Daoy (cell line): ENCODE measurements at regions not wholly inside any gene's neighbourhood (a gene's known extent, or its start where the extent isn't known, plus 50 kb on each side); places are given as distances from the start of the nearest gene placed in this dataset.
"Not testable (repeated sequence)": the region's sequence is repeated elsewhere in the genome, so short reads cannot be mapped to it uniquely, and the experiment has no call there.

Source experiments
- DNase-seq: peaks from one replicate; pipeline ENCODE4 v3.0.0-alpha.2; 2015; ENCODE audit warnings: low read depth

- DNase-seq, result no peak
Measured at GRCh38 chr5:92561411-92561959, 1019.5 kb downstream of the NR2F1-AS1 start.

GRCh38 chr5:92560698-92561401, 1020.2 kb downstream of the NR2F1-AS1 start:
- DNase-seq, result peak; percentile 54

DNA sequence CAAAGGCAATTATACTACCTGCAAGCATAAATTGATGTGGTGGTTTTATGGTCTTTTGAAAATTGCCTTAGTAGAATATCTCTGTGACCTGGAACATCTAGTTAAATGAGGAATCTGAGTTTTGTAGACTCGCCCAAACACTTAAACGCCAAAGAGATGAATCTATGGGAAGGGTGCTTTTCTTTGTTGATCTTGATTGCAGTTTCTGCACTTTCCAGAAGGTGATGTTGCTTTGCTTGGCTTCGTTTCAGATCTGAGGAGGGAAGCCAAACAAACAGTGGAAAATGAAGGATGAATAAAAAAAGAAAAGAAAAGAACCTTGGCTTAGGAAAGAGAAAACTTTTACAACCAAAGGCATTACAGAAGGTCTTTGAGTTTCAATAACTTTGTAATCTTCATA, 1021.2 kb downstream of the NR2F1-AS1 start:
- peak; percentile 62 for DNase-seq

DNA sequence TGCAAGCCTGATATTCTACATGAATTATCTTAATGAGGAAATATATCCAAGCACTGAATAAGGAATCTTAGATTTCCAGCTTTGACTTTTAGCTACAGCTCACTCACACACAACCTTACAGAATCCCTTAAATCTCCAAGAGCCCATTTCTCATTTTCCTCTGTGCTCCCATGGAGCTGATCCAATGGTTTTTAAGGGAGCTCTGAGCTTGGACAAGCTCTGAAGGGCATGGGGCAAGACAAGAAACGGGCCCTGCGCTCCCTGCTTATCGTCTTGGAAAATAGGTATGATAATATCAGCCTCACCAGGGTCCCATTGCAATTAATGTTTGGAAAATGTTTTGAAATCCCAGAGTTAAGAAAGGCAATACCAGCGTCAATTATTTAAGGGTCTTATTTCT, 1021.7 kb downstream of the NR2F1-AS1 start:
- DNase-seq, result peak; percentile 3

DNA sequence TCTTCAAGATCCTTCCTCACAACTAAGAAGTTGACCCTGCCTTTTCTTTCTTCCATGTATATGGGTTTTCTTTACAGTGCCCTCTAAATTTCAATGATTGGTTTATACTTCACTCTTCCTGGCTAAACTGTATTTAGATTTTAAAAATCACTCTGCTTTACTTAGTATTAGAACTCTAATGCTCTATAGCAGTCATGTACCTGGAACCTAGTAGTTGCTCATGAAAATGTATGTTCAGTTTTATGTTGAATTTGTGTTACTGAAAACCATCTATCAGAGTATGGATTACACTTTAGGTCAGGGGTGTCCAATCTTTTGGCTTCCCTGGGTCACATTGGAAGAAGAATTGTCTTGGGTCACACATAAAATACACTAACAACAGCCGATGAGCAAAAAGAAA, 1024.3 kb downstream of the NR2F1-AS1 start:
- DNase-seq, result no peak

- no peak for DNase-seq
Measured at GRCh38 chr5:92554447-92555085, 1026.5 kb downstream of the NR2F1-AS1 start.

- DNase-seq, result no peak
Measured at GRCh38 chr5:92553326-92553725, 1027.7 kb downstream of the NR2F1-AS1 start.

- peak; percentile 88 for DNase-seq
Measured at GRCh38 chr5:92552206-92553160, 1028.5 kb downstream of the NR2F1-AS1 start.

DNA sequence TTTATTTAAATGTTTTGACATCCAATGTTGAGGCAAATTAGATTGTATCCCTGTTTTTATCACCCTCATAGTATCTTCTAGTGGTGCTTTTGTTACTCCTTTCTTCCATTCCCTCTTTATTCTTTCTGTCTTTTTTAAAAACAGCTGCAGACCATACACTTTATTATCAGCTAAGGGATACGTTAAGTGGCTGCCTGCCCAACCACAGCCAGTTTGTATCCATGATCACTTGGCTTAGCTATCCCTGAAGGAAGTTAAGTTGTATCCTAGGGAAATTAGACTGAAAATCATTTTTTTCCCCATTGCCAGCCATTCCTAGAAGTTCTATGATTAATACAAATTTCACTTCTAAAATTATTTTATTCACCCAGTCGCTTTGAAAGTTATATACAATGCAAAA, 1032.7 kb downstream of the NR2F1-AS1 start:
- DNase-seq, result no peak

- DNase-seq, result no peak
Measured at GRCh38 chr5:92544596-92544995, 1036.4 kb downstream of the NR2F1-AS1 start.

DNA sequence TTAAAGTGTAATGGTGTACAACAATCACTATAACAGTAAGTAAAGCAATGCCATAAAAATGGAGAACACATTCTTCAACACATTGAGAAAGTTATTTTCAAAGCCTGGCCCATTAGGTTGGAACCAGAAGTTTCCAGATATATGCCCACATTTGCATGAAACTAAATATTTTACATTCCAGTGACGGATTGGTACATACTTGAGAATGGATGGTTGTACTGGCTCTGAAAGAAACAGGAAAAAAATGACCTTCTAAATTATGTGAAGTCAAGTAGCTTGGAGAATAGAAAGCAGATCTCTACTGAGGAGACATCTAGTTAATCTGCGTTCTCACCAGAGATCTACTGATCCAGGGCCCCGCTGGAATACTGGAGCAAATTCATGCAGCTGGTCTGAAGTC, 1037.0 kb downstream of the NR2F1-AS1 start:
- no peak for DNase-seq

DNA sequence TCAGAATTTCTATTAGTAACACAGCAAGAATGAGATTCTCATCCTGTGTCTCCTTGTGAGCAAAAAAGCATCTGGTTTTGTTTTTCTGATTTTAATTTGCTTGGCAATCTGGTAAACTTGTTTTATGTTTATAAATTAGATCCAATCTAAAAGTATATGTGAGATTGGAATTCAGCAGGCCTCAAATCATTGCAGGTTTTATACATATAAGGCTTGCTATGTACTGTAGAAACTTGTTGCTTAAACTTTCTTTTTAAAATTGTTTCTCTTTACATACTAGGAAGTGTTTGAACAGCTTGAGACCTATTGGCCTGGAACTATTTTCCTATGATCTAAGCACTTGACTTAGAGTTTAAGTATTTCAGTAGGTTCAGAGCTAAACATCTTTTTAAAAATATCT, 1037.8 kb downstream of the NR2F1-AS1 start:
- no peak for DNase-seq

- DNase-seq, result not testable (repeated sequence)
Measured at GRCh38 chr5:92542017-92542416, 1039.0 kb downstream of the NR2F1-AS1 start.

GRCh38 chr5:92527311-92528078, 1053.5 kb downstream of the NR2F1-AS1 start:
- no peak for DNase-seq

- no peak for DNase-seq
Measured at GRCh38 chr5:92525131-92525530, 1055.9 kb downstream of the NR2F1-AS1 start.

DNA sequence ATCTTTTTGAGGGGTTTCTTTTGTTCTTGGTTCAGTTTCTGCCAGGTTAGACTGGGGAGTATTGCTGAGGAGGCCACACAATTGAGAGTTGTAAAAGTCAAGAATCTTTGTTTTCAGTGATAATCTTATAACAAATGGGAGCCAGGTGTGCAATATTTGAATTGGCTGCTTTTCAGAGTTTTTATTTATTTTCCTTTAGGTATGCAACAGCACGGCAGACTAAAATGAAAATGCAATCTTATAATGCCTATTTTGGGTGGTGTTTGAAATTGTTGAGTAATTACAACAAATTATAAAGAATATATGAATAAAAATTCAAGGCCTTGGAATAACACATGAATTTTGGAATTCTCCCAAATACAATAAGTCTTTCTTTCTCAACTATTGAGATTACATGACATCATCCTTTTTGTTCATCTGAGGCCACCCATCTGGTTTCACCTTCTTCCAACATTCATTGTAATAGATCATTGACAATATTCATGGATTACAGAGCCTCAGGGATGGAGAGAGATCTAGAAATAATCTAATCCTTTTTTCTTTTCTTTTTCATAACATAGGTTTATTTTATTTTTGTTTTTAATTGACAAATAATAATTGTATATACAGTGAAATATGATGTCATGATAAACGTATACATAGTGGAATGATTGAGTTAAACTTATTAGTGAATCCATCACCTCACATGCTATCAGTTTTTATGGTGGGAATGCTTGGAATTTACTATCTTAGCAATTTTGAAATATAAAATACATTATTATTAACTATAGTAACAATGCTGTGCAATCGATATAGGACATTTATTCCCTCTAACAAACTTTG, 1061.0 kb downstream of the NR2F1-AS1 start:
- no peak for DNase-seq

GRCh38 chr5:92518318-92518904, 1062.6 kb downstream of the NR2F1-AS1 start:
- peak; percentile 40 for DNase-seq

GRCh38 chr5:92514896-92515295, 1066.1 kb downstream of the NR2F1-AS1 start:
- DNase-seq, result no peak

DNA sequence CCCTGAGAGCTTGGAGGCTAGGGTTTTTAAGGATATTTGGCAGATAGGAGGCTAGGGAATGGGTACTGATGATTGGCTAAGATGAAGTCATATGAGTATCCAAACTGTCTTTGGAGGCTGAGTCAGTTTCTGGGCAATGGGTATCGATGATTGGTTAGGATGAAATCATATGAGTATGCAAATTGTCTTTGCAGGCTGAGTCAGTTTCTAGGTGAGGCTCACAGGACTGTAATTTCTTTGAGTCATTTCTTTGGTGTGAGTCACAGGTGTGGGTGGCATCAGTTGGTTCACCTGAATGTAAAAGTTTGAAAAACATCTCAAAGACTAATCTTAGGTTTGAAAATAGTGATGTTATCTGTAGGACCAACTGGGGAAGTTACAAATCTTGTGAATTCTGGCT, 1068.0 kb downstream of the NR2F1-AS1 start:
- DNase-seq, result peak; percentile 3

- no peak for DNase-seq
Measured at GRCh38 chr5:92508271-92508670, 1072.7 kb downstream of the NR2F1-AS1 start.
